PC-9 (cell line): ENCODE measurements at regions not wholly inside any gene's neighbourhood (a gene's known extent, or its start where the extent isn't known, plus 50 kb on each side); places are given as distances from the start of the nearest gene placed in this dataset.

Experiments
- BruUV-seq: library from RNA; stranded (reverse); fragments of 400-500 nt; replicated peaks from 2 replicates; lab custom pipeline; 2021; lab: Mats Ljungman, UMichigan
- CTCF ChIA-PET: fragments of 300-600 bp; sonication (Branson Sonifier 250); formaldehyde crosslinking; loops from one replicate; lab custom pipeline; 2022; ENCODE audit warnings: antibody characterized with exemption; lab: Charles Lee
- POLR2A ChIA-PET: fragments of 300-600 bp; sonication (Branson Sonifier 250); formaldehyde crosslinking; loops from one replicate; lab custom pipeline; 2022; ENCODE audit warnings: antibody characterized with exemption; ENCODE audit not compliant: unreplicated experiment; lab: Charles Lee
- DNase-seq, 2 experiments: peaks; one replicate each; pipeline versions ENCODE4 v3.0.0 to v3.0.0-alpha.2; 2015 to 2022; ENCODE audit warnings: mixed read lengths in 1 of 2
- H2AFZ ChIP-seq: fragments of 200-600 bp; sonication (generic); 2 replicates; pipeline ENCODE4 v1.8.1; 2017; ENCODE audit warnings: antibody characterized with exemption
- H3F3A ChIP-seq: fragments of 200-600 bp; sonication (generic); 2 replicates; pipeline ENCODE4 v1.8.1; 2017; ENCODE audit warnings: antibody characterized with exemption, mild to moderate bottlenecking, low read depth; ENCODE audit not compliant: insufficient read depth
- H3K27ac ChIP-seq: fragments of 200-600 bp; sonication (generic); 2 replicates; pipeline ENCODE4 v1.6.1; 2016; ENCODE audit warnings: mixed run types
- H3K27me3 ChIP-seq: fragments of 200-600 bp; sonication (generic); 2 replicates; pipeline ENCODE4 v1.6.1; 2016; ENCODE audit warnings: low read depth, mixed run types; ENCODE audit not compliant: insufficient read depth
- H3K36me3 ChIP-seq: fragments of 200-600 bp; sonication (generic); 2 replicates; pipeline ENCODE4 v1.6.1; 2016; ENCODE audit warnings: low read depth, mixed run types
- H3K4me1 ChIP-seq: fragments of 200-600 bp; sonication (generic); replicated peaks from 2 replicates; pipeline ENCODE4 v1.6.1; 2016; ENCODE audit warnings: mixed run types; ENCODE audit not compliant: insufficient read depth
- H3K4me2 ChIP-seq: fragments of 200-600 bp; sonication (generic); 2 replicates; pipeline ENCODE4 v1.6.1; 2017; ENCODE audit warnings: mixed run types
- H3K4me3 ChIP-seq: fragments of 200-600 bp; sonication (generic); 2 replicates; pipeline ENCODE4 v1.6.1; 2016; ENCODE audit warnings: mixed run types
- H3K79me2 ChIP-seq: fragments of 200-600 bp; sonication (generic); 2 replicates; pipeline ENCODE4 v1.6.1; 2017; ENCODE audit warnings: low read depth, mixed run types
- H3K9me2 ChIP-seq: fragments of 200-600 bp; sonication (generic); 2 replicates; pipeline ENCODE4 v1.8.1; 2017; ENCODE audit warnings: mild to moderate bottlenecking; ENCODE audit not compliant: insufficient read depth
- H3K9me3 ChIP-seq: fragments of 200-600 bp; sonication (generic); 2 replicates; pipeline ENCODE4 v1.8.1; 2016; ENCODE audit warnings: low read depth; ENCODE audit not compliant: insufficient read depth
- H4K20me1 ChIP-seq: fragments of 200-600 bp; sonication (generic); 2 replicates; pipeline ENCODE4 v1.8.1; 2017; ENCODE audit not compliant: insufficient read depth
- EZH2 ChIP-seq: fragments of 200-600 bp; sonication (generic); IDR thresholded peaks from 2 replicates; pipeline ENCODE4 v1.8.0; 2017; ENCODE audit warnings: antibody characterized with exemption, low read depth
- intact Hi-C: fragments of 100-400 bp; cut with micrococcal nuclease; formaldehyde crosslinking; loops from one replicate; pipeline ENCODE4 v1.10.0; 2022; ENCODE audit not compliant: unreplicated experiment
- TF ChIP-seq, protein P1 (sequence below): fragments of 200-600 bp; sonication (generic); conservative IDR thresholded peaks from 2 replicates; pipeline ENCODE4 v1.6.1; 2017; ENCODE audit warnings: mixed run types, antibody characterized with exemption, mild to moderate bottlenecking, moderate library complexity

DNA sequence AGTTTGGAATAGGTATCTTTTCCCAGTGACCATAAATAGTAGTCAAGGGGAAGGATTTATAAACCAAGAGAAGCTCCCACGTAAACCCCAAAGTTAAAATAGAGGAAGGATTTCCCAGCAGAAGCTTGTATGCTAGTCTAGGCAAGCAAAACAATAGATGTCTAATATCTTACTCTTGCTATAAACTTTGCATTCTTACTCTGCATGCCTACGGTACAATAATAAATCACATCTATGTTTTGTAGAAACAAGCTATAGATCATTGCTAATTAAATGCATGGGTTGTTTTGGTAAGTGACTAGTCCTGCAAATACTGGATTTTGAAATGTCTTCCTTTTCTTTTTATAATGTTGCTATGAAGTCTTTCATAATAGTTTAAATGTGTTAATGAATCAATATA, 585.5 kb downstream of the INHBA start:
- Histone ChIP-seq H3K36me3 (no peaks in the 10 kb centered on the region), H3F3A (peaks cover 21% of the 10 kb centered on the region; the same call in 1 of the 2 replicates), H3K27me3 (no peaks in the 10 kb centered on the region), H3K27ac (peak overlapping the region; percentile 51), H2AFZ (no peak overlapping the region), H3K4me3 (no peak overlapping the region), H3K9me3 (peaks cover 37% of the 10 kb centered on the region), H3K4me1 (peaks cover 38% of the 10 kb centered on the region), H4K20me1 (no peaks in the 10 kb centered on the region), H3K9me2 (no peaks in the 10 kb centered on the region), H3K4me2 (no peak overlapping the region), H3K79me2 (no peaks in the 10 kb centered on the region)
- intact Hi-C loops = no loop called here
- no peak for TF ChIP-seq EZH2
- TF ChIP-seq, protein P1, sequence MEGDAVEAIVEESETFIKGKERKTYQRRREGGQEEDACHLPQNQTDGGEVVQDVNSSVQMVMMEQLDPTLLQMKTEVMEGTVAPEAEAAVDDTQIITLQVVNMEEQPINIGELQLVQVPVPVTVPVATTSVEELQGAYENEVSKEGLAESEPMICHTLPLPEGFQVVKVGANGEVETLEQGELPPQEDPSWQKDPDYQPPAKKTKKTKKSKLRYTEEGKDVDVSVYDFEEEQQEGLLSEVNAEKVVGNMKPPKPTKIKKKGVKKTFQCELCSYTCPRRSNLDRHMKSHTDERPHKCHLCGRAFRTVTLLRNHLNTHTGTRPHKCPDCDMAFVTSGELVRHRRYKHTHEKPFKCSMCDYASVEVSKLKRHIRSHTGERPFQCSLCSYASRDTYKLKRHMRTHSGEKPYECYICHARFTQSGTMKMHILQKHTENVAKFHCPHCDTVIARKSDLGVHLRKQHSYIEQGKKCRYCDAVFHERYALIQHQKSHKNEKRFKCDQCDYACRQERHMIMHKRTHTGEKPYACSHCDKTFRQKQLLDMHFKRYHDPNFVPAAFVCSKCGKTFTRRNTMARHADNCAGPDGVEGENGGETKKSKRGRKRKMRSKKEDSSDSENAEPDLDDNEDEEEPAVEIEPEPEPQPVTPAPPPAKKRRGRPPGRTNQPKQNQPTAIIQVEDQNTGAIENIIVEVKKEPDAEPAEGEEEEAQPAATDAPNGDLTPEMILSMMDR = no peak
- ChIA-PET POLR2A (interaction anchor here (0.6 kb wide), 1 partner anchor 22 kb away, joined by 3 read pairs; no protein-coding TSS in a partner anchor), CTCF (interaction anchor here (0.7 kb wide), 1 partner anchor 97 kb away, joined by 3 read pairs; no protein-coding TSS in a partner anchor)
- no TSS peak for BruUV-seq
- DNase-seq = no peak

DNA sequence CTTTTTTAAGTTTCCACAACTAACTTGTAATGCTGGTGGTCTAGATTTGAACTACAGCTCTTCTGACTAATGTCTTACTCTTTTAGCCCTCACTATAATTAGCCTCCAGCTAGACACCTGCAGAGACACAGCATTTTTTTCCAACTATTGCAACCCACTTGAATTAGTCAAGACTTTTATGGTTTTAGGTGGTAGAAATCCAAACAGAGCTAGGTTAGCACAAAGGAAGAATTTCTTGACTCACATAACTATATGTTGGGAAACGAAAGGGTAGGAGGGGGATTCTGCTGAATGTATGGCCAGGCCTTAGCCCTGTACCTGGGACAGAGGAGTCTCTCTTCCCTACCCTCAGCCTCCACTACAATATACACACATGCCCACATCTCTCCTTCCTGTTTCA, 586.1 kb downstream of the INHBA start:
- POLR2A ChIA-PET = interaction anchor here (0.6 kb wide), 1 partner anchor 22 kb away, joined by 3 read pairs; no protein-coding TSS in a partner anchor
- intact Hi-C loops = no loop called here
- no TSS peak for BruUV-seq

DNA sequence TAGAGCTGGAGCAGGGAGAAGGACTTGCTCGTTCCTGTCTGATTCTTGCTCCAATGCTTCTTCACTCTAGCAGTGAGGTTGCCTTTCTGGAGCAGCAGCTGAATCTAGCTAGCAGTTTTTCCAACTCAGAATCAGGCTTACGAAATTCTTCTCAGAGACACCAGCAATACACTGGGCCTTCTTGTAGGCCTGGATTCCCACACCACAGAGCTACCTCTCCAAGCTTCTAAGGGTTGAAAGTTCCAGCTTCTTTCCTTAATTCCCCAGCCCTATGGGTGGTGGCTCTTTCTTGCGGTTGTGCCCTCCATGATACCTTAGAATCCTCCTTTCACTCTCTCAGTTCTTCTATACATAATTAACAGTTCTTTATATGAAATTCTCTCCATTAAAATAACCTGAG, 586.6 kb downstream of the INHBA start:
- CTCF ChIA-PET = no interaction called here
- DNase-seq = no peak
- BruUV-seq = no TSS peak

More for the DNA sequence above, 586.1 kb downstream of the INHBA start:
- TF ChIP-seq, protein P1 = no peak
- TF ChIP-seq EZH2 = no peak
- H3K79me2 ChIP-seq = no peaks in the 10 kb centered on the region
- peaks cover 37% of the 10 kb centered on the region for H3K9me3 ChIP-seq
- peak overlapping the region; percentile 1; the same call in 1 of the 2 replicates for H2AFZ ChIP-seq
- H3K4me3 ChIP-seq = no peak overlapping the region
- H3K9me2 ChIP-seq = no peaks in the 10 kb centered on the region
- DNase-seq = peak in 1 of 2 experiments; percentile 91
- H3K27ac ChIP-seq = peak overlapping the region; percentile 51
- H3K4me1 ChIP-seq = peaks cover 38% of the 10 kb centered on the region
- H3K36me3 ChIP-seq = no peaks in the 10 kb centered on the region
- CTCF ChIA-PET = no interaction called here
- H4K20me1 ChIP-seq = no peaks in the 10 kb centered on the region
- peaks cover 21% of the 10 kb centered on the region; the same call in 1 of the 2 replicates for H3F3A ChIP-seq
- H3K4me2 ChIP-seq = peak overlapping the region; percentile 11
- H3K27me3 ChIP-seq = no peaks in the 10 kb centered on the region

More for the DNA sequence above, 586.6 kb downstream of the INHBA start:
- Histone ChIP-seq H3K36me3 (no peaks in the 10 kb centered on the region), H3K27me3 (no peaks in the 10 kb centered on the region), H2AFZ (peak overlapping the region; percentile 1; the same call in 1 of the 2 replicates), H4K20me1 (no peaks in the 10 kb centered on the region), H3K4me3 (no peak overlapping the region), H3K79me2 (no peaks in the 10 kb centered on the region), H3F3A (peaks cover 21% of the 10 kb centered on the region; the same call in 1 of the 2 replicates), H3K9me3 (peaks cover 37% of the 10 kb centered on the region), H3K4me2 (peak overlapping the region; percentile 11; the same call in 1 of the 2 replicates), H3K4me1 (peaks cover 38% of the 10 kb centered on the region), H3K27ac (peak overlapping the region; percentile 51), H3K9me2 (no peaks in the 10 kb centered on the region)
- POLR2A ChIA-PET = no interaction called here
- intact Hi-C loops = no loop called here
- TF ChIP-seq EZH2 = no peak
- TF ChIP-seq, protein P1 = no peak
